Fibroblast of lung (primary cell): ENCODE measurements at regions not wholly inside any gene's neighbourhood (a gene's known extent, or its start where the extent isn't known, plus 50 kb on each side); places are given as distances from the start of the nearest gene placed in this dataset.
"Not testable (repeated sequence)": the region's sequence is repeated elsewhere in the genome, so short reads cannot be mapped to it uniquely, and the experiment has no call there.

Source experiments
- DNase-seq, 2 donors: peaks; one replicate each; pipeline versions ENCODE4 v3.0.0 to v3.0.0-alpha.2; 2010; ENCODE audit warnings: low read depth in 2 of 2
- H2AFZ ChIP-seq: 2 replicates; pipeline ENCODE4 v1.5.1; 2012; ENCODE audit warnings: low read length, control low read depth, inconsistent platforms
- H3K27ac ChIP-seq: 2 replicates; pipeline ENCODE4 v1.5.1; 2011; ENCODE audit warnings: low read length, control low read depth; ENCODE audit not compliant: insufficient read depth
- H3K27me3 ChIP-seq: 2 replicates; pipeline ENCODE4 v1.5.1; 2011; ENCODE audit warnings: mild to moderate bottlenecking, low read length; ENCODE audit not compliant: control insufficient read depth, insufficient read depth
- H3K36me3 ChIP-seq: 2 replicates; pipeline ENCODE4 v1.5.1; 2011; ENCODE audit warnings: low read length; ENCODE audit not compliant: control insufficient read depth, insufficient read depth
- H3K4me1 ChIP-seq: 2 replicates; pipeline ENCODE4 v1.5.1; 2011; ENCODE audit warnings: low read length; ENCODE audit not compliant: control insufficient read depth, insufficient read depth; ENCODE audit errors: extremely low read depth
- H3K4me2 ChIP-seq: 2 replicates; pipeline ENCODE4 v1.5.1; 2011; ENCODE audit warnings: low read length, control low read depth; ENCODE audit not compliant: insufficient read depth; ENCODE audit errors: extremely low read depth
- H3K4me3 ChIP-seq, 4 experiments: fragments of 200-600 bp in 1 of 4; sonication (generic) in 1 of 4; replicated peaks in 1 of 4; 2 replicates each; pipeline ENCODE4 v1.5.1; 2011 to 2016; ENCODE audit warnings: low read length in 4 of 4, low read depth in 3 of 4, mild to moderate bottlenecking in 3 of 4, control low read depth in 2 of 4, inconsistent platforms in 1 of 4, mixed read lengths in 1 of 4; ENCODE audit not compliant: insufficient read depth in 1 of 4; ENCODE audit errors: control extremely low read depth in 1 of 4
- H3K79me2 ChIP-seq: 2 replicates; pipeline ENCODE4 v1.5.1; 2012; ENCODE audit warnings: mild to moderate bottlenecking, low read length, inconsistent platforms; ENCODE audit not compliant: control insufficient read depth, insufficient read depth
- H3K9ac ChIP-seq: 2 replicates; pipeline ENCODE4 v1.5.1; 2011; ENCODE audit warnings: mild to moderate bottlenecking, low read length, control low read depth; ENCODE audit not compliant: insufficient read depth
- H3K9me3 ChIP-seq: 2 replicates; pipeline ENCODE4 v1.5.1; 2012; ENCODE audit warnings: low read depth, low read length; ENCODE audit not compliant: control insufficient read depth, insufficient read depth
- H4K20me1 ChIP-seq: 2 replicates; pipeline ENCODE4 v1.5.1; 2011; ENCODE audit warnings: low read length; ENCODE audit not compliant: control insufficient read depth, insufficient read depth; ENCODE audit errors: extremely low read depth
- CTCF ChIP-seq, 2 donors: IDR thresholded peaks in 1 of 2; conservative IDR thresholded peaks in 1 of 2; 1 replicate in 1 of 2; 2 replicates in 1 of 2; pipeline ENCODE4 v1.5.1; 2011 to 2012; ENCODE audit warnings: low read length in 2 of 2, control low read depth in 1 of 2, inconsistent platforms in 1 of 2, low read depth in 1 of 2, mild to moderate bottlenecking in 1 of 2
- EZH2 ChIP-seq: IDR thresholded peaks from 2 replicates; pipeline ENCODE4 v1.5.1; 2012; ENCODE audit warnings: low read length, control low read depth, mild to moderate bottlenecking; ENCODE audit errors: missing control alignments

GRCh38 chrX:138849521-138849920 lies 138.0 kb upstream of the FGF13 start:
- TF ChIP-seq CTCF (conservative IDR thresholded peaks at IDR 0.05 in 1 of 2, IDR thresholded peaks at IDR 0.05 in 1 of 2; ENCODE audit: low read depth in 1 of 2, low read length in 2 of 2) = no peak
- no peak for TF ChIP-seq EZH2
- Histone ChIP-seq H3K36me3 (no peaks in the 10 kb centered on the region), H3K9me3 (no peaks in the 10 kb centered on the region), H3K9ac (no peak overlapping the region), H2AFZ (no peak overlapping the region), H4K20me1 (no peaks in the 10 kb centered on the region), H3K4me2 (no peak overlapping the region), H3K4me1 (no peaks in the 10 kb centered on the region), H3K4me3 (no peak overlapping the region), H3K27me3 (no peaks in the 10 kb centered on the region), H3K27ac (no peak overlapping the region), H3K79me2 (no peaks in the 10 kb centered on the region)
- no peak for DNase-seq

DNA sequence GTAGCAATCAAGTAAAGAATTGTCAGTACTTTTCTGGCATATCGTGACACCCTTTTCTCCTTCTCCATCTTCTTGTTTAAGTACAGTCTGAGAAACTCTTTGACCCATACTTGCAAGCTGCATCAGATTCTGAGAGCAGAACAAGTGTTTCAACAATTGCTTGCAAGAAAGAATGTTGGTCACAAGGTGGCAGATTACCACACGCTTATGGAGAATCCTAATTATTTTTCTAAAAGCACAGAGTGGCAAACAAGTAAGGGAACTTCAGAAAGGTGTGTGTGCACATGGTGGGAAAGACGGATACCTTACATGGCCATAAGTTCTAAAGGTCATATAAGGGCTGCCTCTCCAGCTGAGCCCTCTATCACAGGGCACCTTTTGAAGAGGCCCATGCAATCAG lies 136.4 kb upstream of the FGF13 start:
- Histone ChIP-seq H3K9ac (no peak overlapping the region), H3K36me3 (no peaks in the 10 kb centered on the region), H4K20me1 (no peaks in the 10 kb centered on the region), H2AFZ (no peak overlapping the region), H3K27ac (no peak overlapping the region), H3K4me1 (no peaks in the 10 kb centered on the region), H3K4me3 (no peak overlapping the region), H3K79me2 (no peaks in the 10 kb centered on the region), H3K27me3 (no peaks in the 10 kb centered on the region), H3K9me3 (no peaks in the 10 kb centered on the region), H3K4me2 (no peak overlapping the region)
- no peak for TF ChIP-seq EZH2
- peak; percentile 24 to 28 for TF ChIP-seq CTCF (conservative IDR thresholded peaks at IDR 0.05 in 1 of 2, IDR thresholded peaks at IDR 0.05 in 1 of 2; ENCODE audit: low read depth in 1 of 2, low read length in 2 of 2)
- DNase-seq = peak; percentile 36 to 37

DNA sequence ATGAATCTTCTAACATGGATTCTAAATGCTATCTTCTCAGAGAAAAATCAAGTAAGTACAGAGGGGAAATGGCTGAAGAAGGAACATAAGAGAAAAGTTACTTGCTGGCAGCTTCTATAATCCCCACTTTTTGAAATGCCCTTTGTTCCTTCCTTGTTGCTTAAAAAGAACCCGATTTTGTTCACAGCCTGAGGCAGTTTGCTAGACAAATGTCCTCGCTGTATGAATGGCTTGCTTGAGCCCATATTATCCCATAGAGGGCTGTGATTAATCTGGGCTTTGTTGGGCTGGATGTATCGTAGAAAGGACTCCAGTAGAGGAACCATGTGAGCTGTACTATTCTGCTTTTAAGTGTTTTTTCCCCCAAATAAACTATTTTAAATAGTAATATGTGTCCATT lies 134.3 kb upstream of the FGF13 start:
- no peak overlapping the region for H2AFZ ChIP-seq
- no peak for DNase-seq
- no peaks in the 10 kb centered on the region for H3K27me3 ChIP-seq

DNA sequence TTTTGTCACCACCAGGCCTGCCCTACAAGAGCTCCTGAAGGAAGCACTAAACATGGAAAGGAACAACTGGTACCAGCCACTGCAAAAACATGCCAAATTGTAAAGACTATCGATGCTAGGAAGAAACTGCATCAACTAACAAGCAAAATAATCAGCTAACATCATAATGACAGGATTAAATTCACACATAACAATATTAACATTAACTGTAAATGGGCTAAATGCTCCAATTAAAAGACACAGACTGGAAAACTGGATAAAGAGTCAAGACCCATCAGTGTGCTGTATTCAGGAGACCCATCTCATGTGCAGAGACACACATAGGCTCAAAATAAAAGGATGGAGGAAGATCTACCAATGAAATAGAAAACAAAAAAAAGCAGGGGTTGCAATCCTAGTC lies 95.9 kb upstream of the FGF13 start:
- not testable (repeated sequence) for H2AFZ ChIP-seq, H3K27ac ChIP-seq, H3K4me3 ChIP-seq, H3K36me3 ChIP-seq, H3K79me2 ChIP-seq, H3K27me3 ChIP-seq, H3K4me2 ChIP-seq, H3K9me3 ChIP-seq, DNase-seq, H3K9ac ChIP-seq, H4K20me1 ChIP-seq, H3K4me1 ChIP-seq

More for the DNA sequence above, 134.3 kb upstream of the FGF13 start:
- Histone ChIP-seq H3K79me2 (no peaks in the 10 kb centered on the region), H3K4me3 (no peak overlapping the region), H4K20me1 (no peaks in the 10 kb centered on the region), H3K36me3 (no peaks in the 10 kb centered on the region), H3K9me3 (no peaks in the 10 kb centered on the region), H3K4me1 (no peaks in the 10 kb centered on the region), H3K4me2 (no peak overlapping the region), H3K9ac (no peak overlapping the region), H3K27ac (no peak overlapping the region)
- no peak for TF ChIP-seq EZH2
- no peak for TF ChIP-seq CTCF (conservative IDR thresholded peaks at IDR 0.05 in 1 of 2, IDR thresholded peaks at IDR 0.05 in 1 of 2; ENCODE audit: low read depth in 1 of 2, low read length in 2 of 2)
